ENCODE measurements at regions not wholly inside any gene's neighbourhood (a gene's known extent, or its start where the extent isn't known, plus 50 kb on each side); places are given as distances from the start of the nearest gene placed in this dataset.

- no peak for TF ChIP-seq CTCF (IDR thresholded peaks at IDR 0.05)
- no peak for TF ChIP-seq POLR2A (IDR thresholded peaks at IDR 0.05)
Measured at GRCh38 chr12:126899926-126900792, 1366.8 kb upstream of the TMEM132C start.

Data from heart left ventricle (tissue), 13 donors.